Neural progenitor cell (in vitro differentiated cells): ENCODE measurements at regions not wholly inside any gene's neighbourhood (a gene's known extent, or its start where the extent isn't known, plus 50 kb on each side); places are given as distances from the start of the nearest gene placed in this dataset.

Experiments
- DNase-seq: peaks from one replicate; pipeline ENCODE4 v3.0.0-alpha.2; 2016; ENCODE audit warnings: low spot score
- H2AFZ ChIP-seq: fragments of 200-600 bp; sonication (generic); replicated peaks from 2 replicates; pipeline ENCODE4 v1.6.1; 2016; ENCODE audit warnings: antibody characterized with exemption
- H3F3A ChIP-seq: fragments of 200-600 bp; sonication (generic); 2 replicates; pipeline ENCODE4 v1.6.1; 2016; ENCODE audit warnings: antibody characterized with exemption, low read depth
- H3K27ac ChIP-seq: fragments of 200-600 bp; sonication (generic); 2 replicates; pipeline ENCODE4 v1.5.1; 2016; ENCODE audit warnings: mild to moderate bottlenecking
- H3K27me3 ChIP-seq: fragments of 200-600 bp; sonication (generic); 2 replicates; pipeline ENCODE4 v1.6.1; 2016; ENCODE audit warnings: mild to moderate bottlenecking, moderate library complexity
- H3K36me3 ChIP-seq: fragments of 200-600 bp; sonication (generic); 2 replicates; pipeline ENCODE4 v1.5.1; 2016
- H3K4me1 ChIP-seq: fragments of 200-600 bp; sonication (generic); 2 replicates; pipeline ENCODE4 v1.6.1; 2016; ENCODE audit warnings: mixed run types
- H3K4me2 ChIP-seq: fragments of 200-600 bp; sonication (generic); 2 replicates; pipeline ENCODE4 v1.6.1; 2016
- H3K4me3 ChIP-seq: fragments of 200-600 bp; sonication (generic); 2 replicates; pipeline ENCODE4 v1.5.1; 2016
- H3K79me2 ChIP-seq: fragments of 200-600 bp; sonication (generic); 2 replicates; pipeline ENCODE4 v1.6.1; 2016; ENCODE audit warnings: low read depth
- H3K9ac ChIP-seq: fragments of 200-600 bp; sonication (generic); 2 replicates; pipeline ENCODE4 v1.6.1; 2016
- H3K9me3 ChIP-seq: fragments of 200-600 bp; sonication (generic); 2 replicates; pipeline ENCODE4 v1.5.1; 2016; ENCODE audit warnings: low read depth
- H4K20me1 ChIP-seq: fragments of 200-600 bp; sonication (generic); 2 replicates; pipeline ENCODE4 v1.6.1; 2016; ENCODE audit warnings: low read depth
- H3K27ac Mint-ChIP-seq: 3 replicates; pipeline ENCODE4 v1.8.0; 2021; ENCODE audit warnings: mixed read lengths
- H3K27me3 Mint-ChIP-seq: 2 replicates; pipeline ENCODE4 v1.8.0; 2022; ENCODE audit warnings: low read depth, mild to moderate bottlenecking, inconsistent platforms, moderate library complexity, mixed read lengths; ENCODE audit not compliant: insufficient read depth
- H3K36me3 Mint-ChIP-seq: 3 replicates; pipeline ENCODE4 v1.8.0; 2021; ENCODE audit warnings: mixed read lengths
- H3K4me1 Mint-ChIP-seq: 3 replicates; pipeline ENCODE4 v1.8.0; 2021; ENCODE audit warnings: mixed read lengths
- H3K4me3 Mint-ChIP-seq: 3 replicates; pipeline ENCODE4 v1.8.0; 2021; ENCODE audit warnings: mild to moderate bottlenecking, moderate library complexity, mixed read lengths
- H3K9me3 Mint-ChIP-seq: 3 replicates; pipeline ENCODE4 v1.8.0; 2020; ENCODE audit warnings: mixed read lengths
- EZH2 ChIP-seq: fragments of 200-600 bp; sonication (generic); IDR thresholded peaks from 2 replicates; pipeline ENCODE4 v1.6.1; 2017; ENCODE audit warnings: antibody characterized with exemption, mild to moderate bottlenecking, moderate library complexity
- EZH2phosphoT487 ChIP-seq: fragments of 200-600 bp; sonication (generic); IDR thresholded peaks from 2 replicates; pipeline ENCODE4 v1.6.1; 2017; ENCODE audit warnings: antibody characterized with exemption
- TF ChIP-seq, protein P1 (sequence below): fragments of 200-600 bp; sonication (generic); IDR thresholded peaks from 2 replicates; pipeline ENCODE4 v1.5.1; 2017; ENCODE audit warnings: antibody characterized with exemption, mild to moderate bottlenecking

GRCh38 chr16:59319871-59320270, 585.8 kb upstream of the GOT2 start:
- no peak for DNase-seq
- no peak overlapping the region for H3K4me2 ChIP-seq

GRCh38 chr16:59305850-59306249, 571.7 kb upstream of the GOT2 start:
- Histone ChIP-seq H2AFZ (no peak overlapping the region), H4K20me1 (no peaks in the 10 kb centered on the region), H3K79me2 (no peaks in the 10 kb centered on the region), H3K36me3 (no peaks in the 10 kb centered on the region), H3K27me3 (peaks cover 6% of the 10 kb centered on the region), H3K9me3 (no peaks in the 10 kb centered on the region), H3K4me2 (no peak overlapping the region), H3K9ac (no peak overlapping the region), H3K27ac (no peak overlapping the region), H3K4me1 (no peaks in the 10 kb centered on the region), H3K4me3 (no peak overlapping the region), H3F3A (no peaks in the 10 kb centered on the region)
- TF ChIP-seq EZH2 (no peak), EZH2phosphoT487 (no peak)
- TF ChIP-seq, protein P1, sequence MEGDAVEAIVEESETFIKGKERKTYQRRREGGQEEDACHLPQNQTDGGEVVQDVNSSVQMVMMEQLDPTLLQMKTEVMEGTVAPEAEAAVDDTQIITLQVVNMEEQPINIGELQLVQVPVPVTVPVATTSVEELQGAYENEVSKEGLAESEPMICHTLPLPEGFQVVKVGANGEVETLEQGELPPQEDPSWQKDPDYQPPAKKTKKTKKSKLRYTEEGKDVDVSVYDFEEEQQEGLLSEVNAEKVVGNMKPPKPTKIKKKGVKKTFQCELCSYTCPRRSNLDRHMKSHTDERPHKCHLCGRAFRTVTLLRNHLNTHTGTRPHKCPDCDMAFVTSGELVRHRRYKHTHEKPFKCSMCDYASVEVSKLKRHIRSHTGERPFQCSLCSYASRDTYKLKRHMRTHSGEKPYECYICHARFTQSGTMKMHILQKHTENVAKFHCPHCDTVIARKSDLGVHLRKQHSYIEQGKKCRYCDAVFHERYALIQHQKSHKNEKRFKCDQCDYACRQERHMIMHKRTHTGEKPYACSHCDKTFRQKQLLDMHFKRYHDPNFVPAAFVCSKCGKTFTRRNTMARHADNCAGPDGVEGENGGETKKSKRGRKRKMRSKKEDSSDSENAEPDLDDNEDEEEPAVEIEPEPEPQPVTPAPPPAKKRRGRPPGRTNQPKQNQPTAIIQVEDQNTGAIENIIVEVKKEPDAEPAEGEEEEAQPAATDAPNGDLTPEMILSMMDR, result no peak
- Mint-ChIP-seq H3K27ac (no peak overlapping the region), H3K27me3 (no peaks in the 10 kb centered on the region), H3K4me1 (no peaks in the 10 kb centered on the region), H3K9me3 (no peaks in the 10 kb centered on the region), H3K4me3 (no peak overlapping the region), H3K36me3 (no peaks in the 10 kb centered on the region)
- no peak for DNase-seq

More at GRCh38 chr16:59319871-59320270, 585.8 kb upstream of the GOT2 start:
- H3K36me3 Mint-ChIP-seq, result no peaks in the 10 kb centered on the region
- no peaks in the 10 kb centered on the region for H3K9me3 ChIP-seq
- H3K4me1 ChIP-seq, result peaks cover 16% of the 10 kb centered on the region
- no peaks in the 10 kb centered on the region for H3K79me2 ChIP-seq
- H3K27ac Mint-ChIP-seq, result no peak overlapping the region
- H3K36me3 ChIP-seq, result no peaks in the 10 kb centered on the region
- H3F3A ChIP-seq, result peaks cover 7% of the 10 kb centered on the region
- H4K20me1 ChIP-seq, result no peaks in the 10 kb centered on the region
- no peak overlapping the region for H3K27ac ChIP-seq
- H3K27me3 Mint-ChIP-seq, result peaks cover 2% of the 10 kb centered on the region
- H3K27me3 ChIP-seq, result no peaks in the 10 kb centered on the region
- no peak overlapping the region for H3K4me3 Mint-ChIP-seq
- no peak overlapping the region for H2AFZ ChIP-seq
- H3K9me3 Mint-ChIP-seq, result peaks cover 2% of the 10 kb centered on the region
- TF ChIP-seq EZH2 (no peak), EZH2phosphoT487 (no peak)
- TF ChIP-seq, protein P1, result no peak
- no peak overlapping the region for H3K9ac ChIP-seq
- no peak overlapping the region for H3K4me3 ChIP-seq
- H3K4me1 Mint-ChIP-seq, result peaks cover 8% of the 10 kb centered on the region

GRCh38 chr16:59296888-59297287, 562.8 kb upstream of the GOT2 start:
- Histone ChIP-seq H3K4me1 (peaks cover 63% of the 10 kb centered on the region), H3K4me2 (peak overlapping the region; percentile 73), H3K27ac (peak overlapping the region; percentile 96), H3F3A (peaks cover 32% of the 10 kb centered on the region), H3K9me3 (no peaks in the 10 kb centered on the region), H3K4me3 (peak overlapping the region; percentile 22), H4K20me1 (no peaks in the 10 kb centered on the region), H3K27me3 (no peaks in the 10 kb centered on the region), H3K36me3 (no peaks in the 10 kb centered on the region), H3K79me2 (no peaks in the 10 kb centered on the region), H2AFZ (no peak overlapping the region), H3K9ac (no peak overlapping the region)
- no peaks in the 10 kb centered on the region for H3K27me3 Mint-ChIP-seq
- TF ChIP-seq EZH2, result no peak
- no peak for TF ChIP-seq EZH2phosphoT487
- TF ChIP-seq, protein P1, result no peak
- H3K36me3 Mint-ChIP-seq, result peaks cover 2% of the 10 kb centered on the region
- no peak overlapping the region for H3K4me3 Mint-ChIP-seq
- peak; percentile 44 for DNase-seq
- H3K27ac Mint-ChIP-seq, result no peak overlapping the region
- peaks cover 57% of the 10 kb centered on the region for H3K4me1 Mint-ChIP-seq
- H3K9me3 Mint-ChIP-seq, result no peaks in the 10 kb centered on the region
